ENCODE measurements at regions not wholly inside any gene's neighbourhood (a gene's known extent, or its start where the extent isn't known, plus 50 kb on each side); places are given as distances from the start of the nearest gene placed in this dataset.

- TF ChIP-seq CTCF (IDR thresholded peaks at IDR 0.05) (no peak), POLR2A (IDR thresholded peaks at IDR 0.05) (no peak)
- intact Hi-C loops (cut with DNase I; ENCODE audit: low total_unique reads) = no loop called here
- no peaks in the 10 kb centered on the region for H3K27me3 ChIP-seq
- 84 to 90% methylated on average over 3 of the region's 3 CpGs for WGBS, 2 donors
- no peak for DNase-seq
- H3K36me3 ChIP-seq (ENCODE audit: low read depth, missing control alignments) = no peaks in the 10 kb centered on the region
- H3K4me1 ChIP-seq = no peaks in the 10 kb centered on the region
- H3K9me3 ChIP-seq = no peaks in the 10 kb centered on the region
- no peak overlapping the region for H3K27ac ChIP-seq
- no peak overlapping the region for H3K4me3 ChIP-seq
These were observed 203.2 kb upstream of the MCTP2 start for GRCh38 chr15:94028121-94028520.

GRCh38 chr15:94027581-94027980, 203.8 kb upstream of the MCTP2 start:
- no peak for TF ChIP-seq POLR2A (IDR thresholded peaks at IDR 0.05)
- no peak for TF ChIP-seq CTCF (IDR thresholded peaks at IDR 0.05)
- Histone ChIP-seq H3K27me3 (no peaks in the 10 kb centered on the region), H3K4me3 (no peak overlapping the region), H3K9me3 (no peaks in the 10 kb centered on the region), H3K27ac (no peak overlapping the region), H3K4me1 (no peaks in the 10 kb centered on the region), H3K36me3 (ENCODE audit: low read depth, missing control alignments) (no peaks in the 10 kb centered on the region)
- DNase-seq = no peak
- intact Hi-C loops (cut with DNase I; ENCODE audit: low total_unique reads) = no loop called here
- WGBS, 2 donors = 83 to 88% methylated on average over 1 of the region's 1 CpG

- Histone ChIP-seq H3K4me3 (no peak overlapping the region), H3K9me3 (no peaks in the 10 kb centered on the region), H3K27me3 (no peaks in the 10 kb centered on the region), H3K4me1 (no peaks in the 10 kb centered on the region), H3K27ac (no peak overlapping the region), H3K36me3 (ENCODE audit: low read depth, missing control alignments) (no peaks in the 10 kb centered on the region)
- TF ChIP-seq CTCF (IDR thresholded peaks at IDR 0.05) (no peak), POLR2A (IDR thresholded peaks at IDR 0.05) (no peak)
- DNase-seq = no peak
- intact Hi-C loops (cut with DNase I; ENCODE audit: low total_unique reads) = no loop called here
- 84 to 97% methylated on average over 2 of the region's 2 CpGs for WGBS, 2 donors
These were observed 204.7 kb upstream of the MCTP2 start for GRCh38 chr15:94026458-94027304.

- no peak overlapping the region for H3K27ac ChIP-seq
- H3K4me1 ChIP-seq = no peaks in the 10 kb centered on the region
- TF ChIP-seq CTCF (IDR thresholded peaks at IDR 0.05) (no peak), POLR2A (IDR thresholded peaks at IDR 0.05) (no peak)
- WGBS, 2 donors = 54 to 81% methylated on average over 3 to 4 of the region's 4 CpGs
- no peaks in the 10 kb centered on the region for H3K9me3 ChIP-seq
- H3K36me3 ChIP-seq (ENCODE audit: low read depth, missing control alignments) = no peaks in the 10 kb centered on the region
- intact Hi-C loops (cut with DNase I; ENCODE audit: low total_unique reads) = no loop called here
- DNase-seq = no peak
- no peaks in the 10 kb centered on the region for H3K27me3 ChIP-seq
- H3K4me3 ChIP-seq = no peak overlapping the region
These were observed 207.8 kb upstream of the MCTP2 start for GRCh38 chr15:94023531-94023930.

All from testis (tissue), 2 donors.